Keratinocyte (primary cell): ENCODE measurements at regions not wholly inside any gene's neighbourhood (a gene's known extent, or its start where the extent isn't known, plus 50 kb on each side); places are given as distances from the start of the nearest gene placed in this dataset.

Source experiments
- DNase-seq: peaks from one replicate; pipeline ENCODE4 v3.0.0-alpha.2; 2011; ENCODE audit warnings: low read depth, missing footprints, low spot score
- FAIRE-seq: peaks from 2 replicates; lab custom pipeline; 2011; peaks lifted over from hg19 to GRCh38; lab: Jason Lieb, UNC
- H2AFZ ChIP-seq: 2 replicates; pipeline ENCODE4 v1.6.0; 2012; ENCODE audit warnings: low read length, control low read depth, inconsistent platforms; ENCODE audit not compliant: control insufficient read depth
- H3K27ac ChIP-seq: 2 replicates; pipeline ENCODE4 v1.5.1; 2011; ENCODE audit warnings: low read length; ENCODE audit not compliant: control insufficient read depth, insufficient read depth
- H3K27me3 ChIP-seq: 3 replicates; pipeline ENCODE4 v1.6.0; 2011; ENCODE audit warnings: low read length; ENCODE audit not compliant: control insufficient read depth, insufficient read depth; ENCODE audit errors: extremely low read depth
- H3K36me3 ChIP-seq, 2 experiments: 2 replicates in 1 of 2; 3 replicates in 1 of 2; pipeline ENCODE4 v1.5.1; 2011; ENCODE audit warnings: low read length in 2 of 2, mild to moderate bottlenecking in 1 of 2; ENCODE audit not compliant: control insufficient read depth in 2 of 2, insufficient read depth in 2 of 2; ENCODE audit errors: extremely low read depth in 1 of 2
- H3K4me1 ChIP-seq: 3 replicates; pipeline ENCODE4 v1.5.1; 2011; ENCODE audit warnings: low read length; ENCODE audit not compliant: control insufficient read depth, insufficient read depth; ENCODE audit errors: extremely low read depth
- H3K4me2 ChIP-seq: 3 replicates; pipeline ENCODE4 v1.6.0; 2011; ENCODE audit warnings: low read depth, low read length; ENCODE audit not compliant: control insufficient read depth, insufficient read depth; ENCODE audit errors: extremely low read depth
- H3K4me3 ChIP-seq, 3 experiments: fragments of 200-600 bp in 1 of 3; sonication (generic) in 1 of 3; 2 replicates in 2 of 3; 3 replicates in 1 of 3; pipeline ENCODE4 v1.5.1; 2011 to 2016; ENCODE audit warnings: low read length in 3 of 3, mild to moderate bottlenecking in 3 of 3, control low read depth in 2 of 3, inconsistent platforms in 1 of 3, low read depth in 1 of 3, mixed read lengths in 1 of 3, mixed run types in 1 of 3, moderate library complexity in 1 of 3; ENCODE audit not compliant: control insufficient read depth in 2 of 3, insufficient read depth in 2 of 3; ENCODE audit errors: extremely low read depth in 1 of 3
- H3K79me2 ChIP-seq: 2 replicates; pipeline ENCODE4 v1.6.0; 2012; ENCODE audit warnings: low read length; ENCODE audit not compliant: control insufficient read depth, insufficient read depth
- H3K9ac ChIP-seq: 3 replicates; pipeline ENCODE4 v1.6.0; 2011; ENCODE audit warnings: low read length; ENCODE audit not compliant: control insufficient read depth, insufficient read depth; ENCODE audit errors: extremely low read depth
- H3K9me1 ChIP-seq: 3 replicates; pipeline ENCODE4 v1.6.0; 2011; ENCODE audit warnings: low read length; ENCODE audit not compliant: control insufficient read depth, insufficient read depth; ENCODE audit errors: extremely low read depth
- H3K9me3 ChIP-seq: 2 replicates; pipeline ENCODE4 v1.5.1; 2012; ENCODE audit warnings: low read depth, low read length; ENCODE audit not compliant: control insufficient read depth
- H4K20me1 ChIP-seq: 3 replicates; pipeline ENCODE4 v1.6.0; 2011; ENCODE audit warnings: low read length; ENCODE audit not compliant: control insufficient read depth, insufficient read depth; ENCODE audit errors: extremely low read depth
- EZH2 ChIP-seq: IDR thresholded peaks from one replicate; pipeline ENCODE4 v1.6.1; 2012; ENCODE audit warnings: inconsistent platforms, mild to moderate bottlenecking, low read length, moderate library complexity
- dilution Hi-C: fragments of 300-500 bp; cut with MboI; formaldehyde crosslinking; loops from one replicate; pipeline ENCODE4 v1.7.0; 2020; ENCODE audit warnings: low sequenced_read_pairs; ENCODE audit not compliant: extremely low pct_ligation_motif_present
- TF ChIP-seq, protein P1 (sequence below), 3 experiments: IDR thresholded peaks in 1 of 3; conservative IDR thresholded peaks in 1 of 3; optimal IDR thresholded peaks in 1 of 3; 2 replicates in 2 of 3; 3 replicates in 1 of 3; pipeline versions ENCODE3 to v1.5.1; 2011; ENCODE audit warnings: low read length in 3 of 3, mild to moderate bottlenecking in 3 of 3, moderate library complexity in 2 of 3, control low read depth in 1 of 3, inconsistent platforms in 1 of 3; ENCODE audit not compliant: insufficient read depth in 2 of 3; ENCODE audit errors: extremely low read depth in 1 of 3

DNA sequence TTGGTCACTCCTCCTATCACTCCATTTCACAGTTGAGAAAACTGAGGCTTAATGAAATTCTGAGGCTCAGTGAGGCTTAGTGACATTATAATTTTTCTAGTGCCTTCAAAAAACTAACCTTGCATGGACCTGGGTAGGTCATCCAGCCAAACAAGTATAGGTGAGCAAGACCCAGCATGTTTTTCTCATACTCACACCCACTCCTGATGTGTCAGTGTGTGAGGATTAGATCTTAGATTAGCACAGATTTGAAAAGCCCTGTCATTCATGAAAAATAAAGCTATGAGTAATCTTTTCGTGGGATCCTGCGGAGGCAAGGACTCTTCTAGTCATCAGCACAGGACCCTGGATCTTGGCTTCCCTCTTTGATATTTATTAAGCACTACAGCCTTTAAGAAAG, 146.7 kb downstream of the CHIC2 start:
- H3K9me1 ChIP-seq = no peaks in the 10 kb centered on the region
- peak overlapping the region; percentile 81 for H3K4me2 ChIP-seq
- no peaks in the 10 kb centered on the region for H3K36me3 ChIP-seq
- peak overlapping the region; percentile 97 for H3K27ac ChIP-seq
- TF ChIP-seq, protein P1, sequence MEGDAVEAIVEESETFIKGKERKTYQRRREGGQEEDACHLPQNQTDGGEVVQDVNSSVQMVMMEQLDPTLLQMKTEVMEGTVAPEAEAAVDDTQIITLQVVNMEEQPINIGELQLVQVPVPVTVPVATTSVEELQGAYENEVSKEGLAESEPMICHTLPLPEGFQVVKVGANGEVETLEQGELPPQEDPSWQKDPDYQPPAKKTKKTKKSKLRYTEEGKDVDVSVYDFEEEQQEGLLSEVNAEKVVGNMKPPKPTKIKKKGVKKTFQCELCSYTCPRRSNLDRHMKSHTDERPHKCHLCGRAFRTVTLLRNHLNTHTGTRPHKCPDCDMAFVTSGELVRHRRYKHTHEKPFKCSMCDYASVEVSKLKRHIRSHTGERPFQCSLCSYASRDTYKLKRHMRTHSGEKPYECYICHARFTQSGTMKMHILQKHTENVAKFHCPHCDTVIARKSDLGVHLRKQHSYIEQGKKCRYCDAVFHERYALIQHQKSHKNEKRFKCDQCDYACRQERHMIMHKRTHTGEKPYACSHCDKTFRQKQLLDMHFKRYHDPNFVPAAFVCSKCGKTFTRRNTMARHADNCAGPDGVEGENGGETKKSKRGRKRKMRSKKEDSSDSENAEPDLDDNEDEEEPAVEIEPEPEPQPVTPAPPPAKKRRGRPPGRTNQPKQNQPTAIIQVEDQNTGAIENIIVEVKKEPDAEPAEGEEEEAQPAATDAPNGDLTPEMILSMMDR (optimal IDR thresholded peaks at IDR 0.05 in 1 of 3, IDR thresholded peaks at IDR 0.05 in 1 of 3, conservative IDR thresholded peaks at IDR 0.05 in 1 of 3; ENCODE audit: extremely low read depth in 1 of 3, insufficient read depth in 2 of 3, low read length in 3 of 3) = no peak
- no peak for TF ChIP-seq EZH2
- H3K4me1 ChIP-seq = peaks cover 62% of the 10 kb centered on the region
- no peaks in the 10 kb centered on the region for H3K27me3 ChIP-seq
- DNase-seq (peak; percentile 83), FAIRE-seq (peak; percentile 98)
- dilution Hi-C loops = no loop called here
- H3K9ac ChIP-seq = peak overlapping the region; percentile 67
- no peak overlapping the region for H2AFZ ChIP-seq
- no peaks in the 10 kb centered on the region for H3K79me2 ChIP-seq
- peak overlapping the region in 1 of 3 experiments; percentile 9 for H3K4me3 ChIP-seq
- H3K9me3 ChIP-seq = no peaks in the 10 kb centered on the region
- H4K20me1 ChIP-seq = no peaks in the 10 kb centered on the region

DNA sequence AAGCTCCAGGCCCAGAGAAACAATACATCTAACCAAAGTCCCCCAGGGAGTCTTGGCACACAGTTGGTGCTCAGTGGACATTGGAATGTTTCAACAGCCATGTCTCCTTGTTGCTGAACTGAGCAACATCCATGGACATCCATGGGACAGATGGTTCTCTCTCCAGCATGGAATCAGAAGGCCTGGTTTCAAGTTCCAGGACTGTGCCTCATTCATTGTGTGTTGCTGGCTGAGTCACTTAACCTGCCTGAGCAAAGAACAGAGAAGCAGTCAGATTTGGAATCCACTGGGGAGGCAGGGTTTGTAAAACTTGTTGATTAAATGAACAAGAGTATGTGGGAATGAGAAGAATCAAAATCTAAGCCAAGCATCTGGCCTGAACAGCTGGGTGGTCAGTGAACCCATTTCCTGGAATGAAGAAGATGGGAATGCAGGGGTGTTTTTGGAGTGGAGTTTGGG, 147.9 kb downstream of the CHIC2 start:
- Histone ChIP-seq H3K9me3 (no peaks in the 10 kb centered on the region), H3K9me1 (no peaks in the 10 kb centered on the region), H4K20me1 (no peaks in the 10 kb centered on the region), H3K27me3 (no peaks in the 10 kb centered on the region), H3K4me1 (peaks cover 66% of the 10 kb centered on the region), H2AFZ (peak overlapping the region; percentile 55), H3K79me2 (no peaks in the 10 kb centered on the region), H3K4me3 (peak overlapping the region in 1 of 3 experiments; percentile 30), H3K9ac (peak overlapping the region; percentile 67), H3K36me3 (no peaks in the 10 kb centered on the region), H3K4me2 (peak overlapping the region; percentile 81), H3K27ac (peak overlapping the region; percentile 97)
- DNase-seq (no peak), FAIRE-seq (peak; percentile 95)
- TF ChIP-seq, protein P1 (optimal IDR thresholded peaks at IDR 0.05 in 1 of 3, IDR thresholded peaks at IDR 0.05 in 1 of 3, conservative IDR thresholded peaks at IDR 0.05 in 1 of 3; ENCODE audit: extremely low read depth in 1 of 3, insufficient read depth in 2 of 3, low read length in 3 of 3) = no peak
- no peak for TF ChIP-seq EZH2
- dilution Hi-C loops = no loop called here
